H1 (cell line): ENCODE measurements at regions not wholly inside any gene's neighbourhood (a gene's known extent, or its start where the extent isn't known, plus 50 kb on each side); places are given as distances from the start of the nearest gene placed in this dataset.

Experiments used
- JUND ChIP-seq: IDR thresholded peaks from 2 replicates; pipeline ENCODE4 v1.6.1; 2011; ENCODE audit warnings: mild to moderate bottlenecking, improper control_type of control experiment, low read length
- SIN3A ChIP-seq, 2 experiments: IDR thresholded peaks in 1 of 2; conservative IDR thresholded peaks in 1 of 2; 2 replicates each; pipeline ENCODE4 v1.6.1; 2011 to 2012; ENCODE audit warnings: low read length in 2 of 2, improper control_type of control experiment in 1 of 2, low read depth in 1 of 2, mild to moderate bottlenecking in 1 of 2

DNA sequence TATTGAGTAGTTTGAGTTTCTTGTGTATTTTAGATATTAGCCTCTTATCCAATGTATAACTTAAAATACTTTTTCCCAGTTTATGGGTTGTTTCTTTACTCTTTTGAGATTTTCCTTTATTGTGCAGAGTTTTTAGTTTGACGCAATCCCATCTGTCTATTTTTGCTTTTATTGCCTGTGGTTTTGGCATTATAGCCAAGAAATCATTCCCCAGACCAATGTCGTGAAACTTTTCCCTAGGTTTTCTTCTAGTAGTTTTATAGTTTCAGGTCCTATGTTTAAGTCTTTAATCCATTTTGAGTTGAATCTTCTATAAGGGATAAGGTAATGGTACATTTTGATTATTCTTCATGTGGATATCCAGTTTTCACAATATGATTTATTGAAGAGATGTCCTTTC, 87.6 kb downstream of the LEPR start (continued):
- TF ChIP-seq SIN3A (conservative IDR thresholded peaks at IDR 0.05 in 1 of 2, IDR thresholded peaks at IDR 0.05 in 1 of 2; ENCODE audit: low read depth in 1 of 2, low read length in 2 of 2) (no peak), JUND (no peak)
